SK-N-SH treated with all-trans-retinoic acid at 6 μM for 48 hours (cell line): ENCODE measurements at regions not wholly inside any gene's neighbourhood (a gene's known extent, or its start where the extent isn't known, plus 50 kb on each side); places are given as distances from the start of the nearest gene placed in this dataset.

Experiments
- BACH2 ChIP-seq: fragments of 250-450 bp; sonication (Bioruptor Pico); IDR thresholded peaks from 2 replicates; pipeline ENCODE4 v1.9.0; 2021; ENCODE audit warnings: mild to moderate bottlenecking, borderline replicate concordance
- OSR1 ChIP-seq: fragments of 250-450 bp; sonication (Bioruptor Pico); IDR thresholded peaks from 2 replicates; pipeline ENCODE4 v1.8.0; 2022; ENCODE audit warnings: moderate library complexity, mild to moderate bottlenecking, inconsistent platforms
- POU6F1 ChIP-seq: fragments of 250-450 bp; sonication (Bioruptor Pico); IDR thresholded peaks from 2 replicates; pipeline ENCODE4 v1.8.0; 2021; ENCODE audit warnings: low read depth, mild to moderate bottlenecking, moderate library complexity, borderline replicate concordance
- PPARA ChIP-seq: fragments of 250-450 bp; sonication (Bioruptor Pico); IDR thresholded peaks from 2 replicates; pipeline ENCODE4 v1.5.0; 2020; ENCODE audit warnings: mild to moderate bottlenecking, borderline replicate concordance
- SNAI2 ChIP-seq: fragments of 250-450 bp; sonication (Bioruptor Pico); IDR thresholded peaks from 2 replicates; pipeline ENCODE4 v1.5.0; 2020; ENCODE audit warnings: mild to moderate bottlenecking, moderate library complexity
- ZC3H10 ChIP-seq: fragments of 250-450 bp; sonication (Bioruptor Pico); IDR thresholded peaks from 2 replicates; pipeline ENCODE4 v1.5.1; 2021; ENCODE audit warnings: mild to moderate bottlenecking, moderate library complexity
- ZFP3 ChIP-seq: fragments of 250-450 bp; sonication (Bioruptor Pico); IDR thresholded peaks from 2 replicates; pipeline ENCODE4 v1.5.0; 2020; ENCODE audit warnings: mild to moderate bottlenecking, moderate library complexity
- ZFP30 ChIP-seq: fragments of 450-650 bp; formaldehyde crosslinking; IDR thresholded peaks from 2 replicates; pipeline ENCODE4 v1.5.0; 2022; ENCODE audit warnings: mild to moderate bottlenecking, moderate library complexity
- ZNF565 ChIP-seq: fragments of 450-650 bp; formaldehyde crosslinking; conservative IDR thresholded peaks from 2 replicates; pipeline ENCODE4 v1.5.0; 2020; ENCODE audit warnings: low read depth, mild to moderate bottlenecking, moderate library complexity
- TF ChIP-seq, protein P1 (sequence below): fragments of 250-450 bp; sonication (Bioruptor Pico); IDR thresholded peaks from 2 replicates; pipeline ENCODE4 v1.5.1; 2021; ENCODE audit warnings: mild to moderate bottlenecking, moderate library complexity

- TF ChIP-seq SNAI2 (CRISPR knock-in tag) (no peak), PPARA (CRISPR knock-in tag) (no peak), POU6F1 (CRISPR knock-in tag) (no peak), ZNF565 (CRISPR knock-in tag) (no peak), ZFP3 (CRISPR knock-in tag) (no peak), OSR1 (CRISPR knock-in tag) (no peak), BACH2 (CRISPR knock-in tag) (no peak), ZC3H10 (CRISPR knock-in tag) (no peak), ZFP30 (no peak)
- TF ChIP-seq, protein P1, sequence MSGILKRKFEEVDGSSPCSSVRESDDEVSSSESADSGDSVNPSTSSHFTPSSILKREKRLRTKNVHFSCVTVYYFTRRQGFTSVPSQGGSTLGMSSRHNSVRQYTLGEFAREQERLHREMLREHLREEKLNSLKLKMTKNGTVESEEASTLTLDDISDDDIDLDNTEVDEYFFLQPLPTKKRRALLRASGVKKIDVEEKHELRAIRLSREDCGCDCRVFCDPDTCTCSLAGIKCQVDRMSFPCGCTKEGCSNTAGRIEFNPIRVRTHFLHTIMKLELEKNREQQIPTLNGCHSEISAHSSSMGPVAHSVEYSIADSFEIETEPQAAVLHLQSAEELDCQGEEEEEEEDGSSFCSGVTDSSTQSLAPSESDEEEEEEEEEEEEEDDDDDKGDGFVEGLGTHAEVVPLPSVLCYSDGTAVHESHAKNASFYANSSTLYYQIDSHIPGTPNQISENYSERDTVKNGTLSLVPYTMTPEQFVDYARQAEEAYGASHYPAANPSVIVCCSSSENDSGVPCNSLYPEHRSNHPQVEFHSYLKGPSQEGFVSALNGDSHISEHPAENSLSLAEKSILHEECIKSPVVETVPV (CRISPR knock-in tag), result no peak
Observed at GRCh38 chr6:40323881-40324634, 263.1 kb downstream of the LRFN2 start.
